H1 (cell line): ENCODE measurements at regions not wholly inside any gene's neighbourhood (a gene's known extent, or its start where the extent isn't known, plus 50 kb on each side); places are given as distances from the start of the nearest gene placed in this dataset.

ENCODE experiments used
- HDAC6 ChIP-seq: IDR thresholded peaks from one replicate; pipeline ENCODE4 v1.7.1; 2012; ENCODE audit warnings: low read depth, mild to moderate bottlenecking, inconsistent platforms, low read length, moderate library complexity
- POLR2A ChIP-seq, 2 experiments: IDR thresholded peaks; 1 replicate in 1 of 2; 2 replicates in 1 of 2; pipeline ENCODE4 v1.6.1; 2011; ENCODE audit warnings: low read depth in 2 of 2, low read length in 2 of 2, mild to moderate bottlenecking in 2 of 2; ENCODE audit errors: control extremely low read depth in 1 of 2
- POU5F1 ChIP-seq: IDR thresholded peaks from 2 replicates; pipeline ENCODE4 v1.6.1; 2011; ENCODE audit warnings: low read depth, mild to moderate bottlenecking, low read length, moderate library complexity
- SP1 ChIP-seq: IDR thresholded peaks from 2 replicates; pipeline ENCODE4 v1.6.1; 2011; ENCODE audit warnings: low read depth, low read length
- TF ChIP-seq, protein P1 (sequence below): IDR thresholded peaks from 2 replicates; pipeline ENCODE4 v1.6.1; 2011; ENCODE audit warnings: low read depth, mild to moderate bottlenecking, low read length; ENCODE audit not compliant: insufficient read depth

DNA sequence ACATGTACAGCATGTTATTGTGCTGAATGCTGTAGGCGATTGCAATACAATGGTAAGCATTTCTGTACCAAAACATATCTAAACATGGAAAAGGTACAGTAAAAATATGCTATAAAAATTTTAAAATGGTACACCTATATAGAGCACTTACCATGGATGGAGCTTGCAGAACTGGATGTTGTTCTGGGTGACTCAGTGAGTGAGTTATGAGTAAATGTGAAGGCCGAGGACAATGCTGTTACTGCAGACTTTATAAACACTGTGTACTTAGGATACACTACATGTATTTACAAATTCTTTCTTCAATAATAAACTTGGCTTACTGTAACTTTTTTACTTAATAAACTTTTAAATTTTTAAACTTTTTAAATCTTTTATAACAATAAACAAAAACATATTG is 473.4 kb upstream of the UBE2E3 start (continued):
- TF ChIP-seq, protein P1, sequence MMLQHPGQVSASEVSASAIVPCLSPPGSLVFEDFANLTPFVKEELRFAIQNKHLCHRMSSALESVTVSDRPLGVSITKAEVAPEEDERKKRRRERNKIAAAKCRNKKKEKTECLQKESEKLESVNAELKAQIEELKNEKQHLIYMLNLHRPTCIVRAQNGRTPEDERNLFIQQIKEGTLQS: no peak
- TF ChIP-seq POU5F1 (no peak), SP1 (no peak), HDAC6 (no peak), POLR2A (IDR thresholded peaks at IDR 0.05; ENCODE audit: control extremely low read depth in 1 of 2, low read depth in 2 of 2, low read length in 2 of 2) (no peak)
